A549 (cell line): ENCODE measurements at regions not wholly inside any gene's neighbourhood (a gene's known extent, or its start where the extent isn't known, plus 50 kb on each side); places are given as distances from the start of the nearest gene placed in this dataset.

ENCODE experiments used
- FOSL2 ChIP-seq, 2 experiments: fragments of 450-650 bp in 1 of 2; fragments of >200 bp in 1 of 2; sonication (Bioruptor Twin) in 1 of 2; formaldehyde crosslinking; IDR thresholded peaks; 2 replicates each; pipeline versions ENCODE4 v1.5.0 to v1.6.1; 2016 to 2020; ENCODE audit warnings: mild to moderate bottlenecking in 1 of 2, moderate library complexity in 1 of 2
- POLR2A ChIP-seq: IDR thresholded peaks from 2 replicates; pipeline ENCODE4 v1.6.1; 2012; ENCODE audit warnings: mild to moderate bottlenecking, low read length
- TF ChIP-seq, protein P1 (sequence below): fragments of >200 bp; sonication (Bioruptor Twin); formaldehyde crosslinking; IDR thresholded peaks from 3 replicates; pipeline ENCODE4 v1.5.1; 2016

DNA sequence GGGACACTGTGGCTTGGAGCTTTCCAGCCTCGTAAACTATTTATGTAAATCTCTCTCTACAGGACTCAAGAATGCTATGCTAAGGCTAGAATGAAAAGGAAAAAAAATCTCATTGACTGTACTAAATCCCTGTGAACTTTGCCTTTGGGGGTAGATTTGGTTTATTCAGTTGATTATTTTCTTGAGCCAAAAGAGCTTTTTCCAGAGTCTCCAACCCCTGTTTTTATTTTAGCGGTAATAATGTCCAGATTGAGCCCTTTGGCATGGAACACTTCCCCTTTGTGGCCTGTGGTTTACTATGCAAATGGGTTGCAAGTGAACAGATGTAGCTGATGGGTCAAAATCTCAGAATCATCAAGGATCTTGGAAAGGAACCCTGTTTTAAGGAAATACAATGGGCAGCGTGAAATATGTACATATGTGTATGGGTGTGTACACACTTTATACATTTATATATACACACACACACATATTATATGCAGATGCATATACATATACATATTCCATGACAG, 72.9 kb downstream of the FAM9B start:
- TF ChIP-seq POLR2A (no peak), FOSL2 (IDR thresholded peaks at IDR 0.05) (no peak), FOSL2 (CRISPR knock-in tag; IDR thresholded peaks at IDR 0.05) (no peak)
- TF ChIP-seq, protein P1, sequence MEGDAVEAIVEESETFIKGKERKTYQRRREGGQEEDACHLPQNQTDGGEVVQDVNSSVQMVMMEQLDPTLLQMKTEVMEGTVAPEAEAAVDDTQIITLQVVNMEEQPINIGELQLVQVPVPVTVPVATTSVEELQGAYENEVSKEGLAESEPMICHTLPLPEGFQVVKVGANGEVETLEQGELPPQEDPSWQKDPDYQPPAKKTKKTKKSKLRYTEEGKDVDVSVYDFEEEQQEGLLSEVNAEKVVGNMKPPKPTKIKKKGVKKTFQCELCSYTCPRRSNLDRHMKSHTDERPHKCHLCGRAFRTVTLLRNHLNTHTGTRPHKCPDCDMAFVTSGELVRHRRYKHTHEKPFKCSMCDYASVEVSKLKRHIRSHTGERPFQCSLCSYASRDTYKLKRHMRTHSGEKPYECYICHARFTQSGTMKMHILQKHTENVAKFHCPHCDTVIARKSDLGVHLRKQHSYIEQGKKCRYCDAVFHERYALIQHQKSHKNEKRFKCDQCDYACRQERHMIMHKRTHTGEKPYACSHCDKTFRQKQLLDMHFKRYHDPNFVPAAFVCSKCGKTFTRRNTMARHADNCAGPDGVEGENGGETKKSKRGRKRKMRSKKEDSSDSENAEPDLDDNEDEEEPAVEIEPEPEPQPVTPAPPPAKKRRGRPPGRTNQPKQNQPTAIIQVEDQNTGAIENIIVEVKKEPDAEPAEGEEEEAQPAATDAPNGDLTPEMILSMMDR: no peak
